Epidermal melanocyte (primary cell): ENCODE measurements at regions not wholly inside any gene's neighbourhood (a gene's known extent, or its start where the extent isn't known, plus 50 kb on each side); places are given as distances from the start of the nearest gene placed in this dataset.
"Not testable (repeated sequence)": the region's sequence is repeated elsewhere in the genome, so short reads cannot be mapped to it uniquely, and the experiment has no call there.

Experiments used
- DNase-seq: peaks from one replicate; pipeline ENCODE4 v3.0.0; 2011; ENCODE audit warnings: low spot score; ENCODE audit not compliant: insufficient read length

DNA sequence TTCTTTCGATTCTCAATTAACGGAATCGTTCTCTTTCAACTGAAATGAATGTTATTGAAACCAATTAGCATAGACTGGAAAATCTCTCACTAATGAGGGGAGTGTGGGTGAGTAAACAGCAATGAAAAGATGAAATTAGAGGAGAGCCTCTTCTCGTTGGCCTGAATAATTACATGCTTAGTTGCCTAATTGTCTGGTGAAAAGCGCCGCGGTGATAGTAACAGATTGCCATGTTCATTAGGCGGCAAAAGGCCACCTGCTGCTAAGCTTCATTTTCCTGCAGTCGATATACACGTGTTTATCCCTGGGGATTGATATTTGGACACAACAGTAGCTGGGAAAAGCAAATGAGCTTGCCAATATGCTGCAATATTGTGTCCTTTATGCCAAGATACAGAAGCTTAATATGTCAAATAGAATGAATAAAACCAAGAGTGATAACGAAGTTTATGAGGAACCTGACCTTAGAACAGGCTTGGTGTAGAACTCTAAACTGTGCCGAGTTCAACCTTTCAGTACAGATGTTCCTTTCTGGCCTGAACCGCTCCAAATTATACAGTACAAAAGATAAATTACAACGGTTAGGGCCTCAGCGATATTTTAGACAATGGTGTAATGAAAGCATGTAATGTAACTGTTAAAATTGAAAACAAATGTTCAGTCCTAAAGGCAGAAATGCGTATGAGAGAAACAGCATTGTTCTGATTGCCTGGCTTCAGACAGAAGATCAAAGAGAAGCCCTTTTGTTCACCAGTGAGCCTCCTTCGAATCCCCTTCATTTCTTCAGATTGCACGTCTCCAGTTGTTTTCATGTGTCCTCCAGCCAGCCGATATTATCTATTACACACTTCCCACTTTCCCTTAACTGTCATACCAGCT lies 185.2 kb downstream of the SHOX2 start:
- no peak for DNase-seq

GRCh38 chr3:157919319-157919887 lies 186.8 kb downstream of the SHOX2 start:
- no peak for DNase-seq

DNA sequence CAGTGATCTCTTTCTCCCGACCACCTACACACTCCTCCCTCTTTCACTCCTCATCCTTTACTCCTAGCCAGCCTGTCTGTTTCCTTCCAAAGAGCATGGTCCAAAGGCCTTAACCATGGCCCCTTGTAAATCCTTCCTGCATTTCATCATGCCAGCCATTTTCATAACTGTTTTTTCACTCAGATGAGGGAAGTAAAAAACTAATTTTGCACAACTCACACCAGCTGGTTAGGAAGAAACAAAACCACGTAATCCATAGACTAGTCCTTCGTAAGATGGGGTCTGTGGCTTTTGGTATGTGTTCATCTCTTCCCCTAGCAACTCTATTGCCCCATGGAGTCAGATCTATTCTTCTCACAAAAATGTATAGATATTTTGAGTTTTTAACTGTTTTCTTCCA lies 187.8 kb downstream of the SHOX2 start:
- DNase-seq = no peak

DNA sequence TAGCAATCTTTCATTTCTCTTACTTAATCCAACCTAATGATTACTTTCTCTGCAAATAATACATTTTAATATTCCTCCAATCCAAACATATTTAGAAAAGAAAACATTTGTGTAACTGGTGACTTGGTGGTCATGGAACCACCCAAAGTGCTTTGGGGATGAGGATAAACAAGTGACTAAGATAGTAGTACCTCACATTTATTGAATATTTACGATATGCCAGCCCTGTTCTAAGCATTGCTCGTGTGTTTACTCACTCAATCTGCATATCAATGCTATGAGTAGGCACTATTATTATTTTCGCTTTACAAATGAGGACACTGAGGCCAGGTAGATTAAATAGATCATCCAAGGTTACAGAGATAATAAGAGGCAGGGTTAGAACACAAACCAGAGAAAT lies 189.5 kb downstream of the SHOX2 start:
- no peak for DNase-seq

- DNase-seq = no peak
These were observed 191.3 kb downstream of the SHOX2 start for GRCh38 chr3:157914882-157915281.

- no peak for DNase-seq
These were observed 192.5 kb downstream of the SHOX2 start for GRCh38 chr3:157913741-157914150.

DNA sequence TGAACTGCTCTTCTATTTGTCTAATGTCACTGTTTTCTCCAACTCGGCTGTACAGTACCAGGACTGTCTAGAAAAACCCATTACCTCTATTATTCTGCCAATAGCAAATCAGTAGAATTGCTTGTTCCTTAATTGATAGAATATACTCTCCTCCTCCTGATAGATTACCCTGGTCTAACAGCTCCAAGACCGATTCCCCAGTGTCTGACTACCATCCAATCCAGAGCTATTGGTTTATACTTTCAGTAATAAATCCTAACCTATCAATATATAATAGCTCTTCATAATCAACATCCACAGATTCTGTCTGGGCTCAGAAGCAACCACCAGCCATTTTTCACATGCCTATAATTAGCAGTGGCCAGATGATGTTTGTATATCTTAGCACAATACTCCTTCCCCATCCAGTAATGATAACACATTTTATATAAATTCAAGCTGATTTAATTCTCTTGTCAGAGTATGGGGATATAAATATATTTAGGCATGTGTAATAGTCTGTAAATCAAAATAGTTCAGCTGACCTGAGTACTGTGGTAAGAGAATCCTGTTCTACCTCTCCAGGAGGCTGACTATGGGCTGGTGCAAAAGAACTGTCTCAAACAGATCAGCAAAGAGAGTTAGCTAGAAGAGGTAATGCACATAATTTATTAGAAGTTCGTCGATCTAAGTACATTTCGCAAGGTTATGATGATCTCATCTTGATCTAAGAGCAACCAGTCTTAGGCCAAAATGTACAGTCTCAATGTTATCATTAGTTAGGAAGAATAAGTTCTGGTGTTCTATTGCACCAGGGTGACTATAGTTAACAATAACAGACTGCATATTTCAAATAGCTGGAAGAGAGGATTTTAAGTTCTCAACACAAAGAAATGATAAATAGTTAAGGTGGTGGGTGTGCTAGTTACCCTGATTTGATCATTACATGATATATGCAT lies 193.4 kb downstream of the SHOX2 start:
- no peak for DNase-seq

DNA sequence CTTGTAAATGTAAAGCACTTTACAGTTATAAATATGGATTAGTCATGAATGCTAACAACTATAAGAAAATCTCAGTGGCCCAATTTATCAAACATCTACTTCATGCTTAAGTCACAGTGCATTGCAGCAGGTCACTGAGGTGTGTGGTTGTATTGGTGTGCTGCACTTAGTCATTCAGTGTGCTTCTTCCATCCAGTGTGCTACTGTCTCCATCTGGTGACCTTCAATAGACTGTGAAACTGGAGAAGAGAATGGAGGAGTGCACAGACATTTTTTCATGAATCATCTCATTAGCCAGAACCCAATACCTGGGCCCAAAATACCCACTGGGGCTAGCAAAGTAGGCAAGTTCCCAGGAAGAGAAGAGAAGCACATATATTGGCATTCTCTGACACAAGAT lies 199.6 kb downstream of the SHOX2 start:
- no peak for DNase-seq

- no peak for DNase-seq
These were observed 200.3 kb downstream of the SHOX2 start for GRCh38 chr3:157905885-157906284.

DNA sequence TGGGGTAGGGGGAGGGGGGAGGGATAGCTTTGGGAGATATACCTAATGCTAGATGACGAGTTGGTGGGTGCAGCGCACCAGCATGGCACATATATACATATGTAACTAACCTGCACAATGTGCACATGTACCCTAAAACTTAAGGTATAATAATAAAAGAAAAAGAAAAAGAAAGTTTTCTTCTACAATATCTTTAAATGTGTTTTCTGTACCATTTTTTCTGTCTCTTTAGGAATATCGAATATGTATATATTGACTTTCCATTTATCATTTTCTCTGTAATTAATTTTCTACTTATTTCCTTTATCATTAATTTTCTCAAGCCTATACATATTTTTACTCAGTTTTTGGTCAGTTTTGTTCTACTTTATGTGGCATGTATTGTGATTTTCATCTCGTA lies 203.5 kb downstream of the SHOX2 start:
- not testable (repeated sequence) for DNase-seq

- DNase-seq = no peak
These were observed 218.2 kb downstream of the SHOX2 start for GRCh38 chr3:157888040-157888439.

DNA sequence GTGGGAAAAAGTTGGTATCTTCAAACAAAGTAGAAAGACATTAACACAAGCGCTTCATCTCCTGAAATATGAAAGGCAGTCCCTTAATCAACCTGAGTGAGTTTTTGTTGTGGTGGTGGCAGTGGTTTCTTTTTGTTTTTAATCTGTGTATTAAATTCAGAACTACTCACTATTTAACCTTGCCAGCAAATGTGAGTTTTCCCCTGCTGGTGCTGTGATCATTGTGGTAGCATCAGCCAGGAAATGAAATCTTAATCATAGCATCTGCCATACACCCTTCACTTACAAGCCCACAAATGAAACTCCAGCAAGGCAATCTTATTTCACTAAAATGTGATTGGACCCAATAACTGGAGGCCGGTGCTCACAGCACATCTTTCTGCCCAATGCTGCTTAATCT lies 229.7 kb downstream of the SHOX2 start:
- no peak for DNase-seq

DNA sequence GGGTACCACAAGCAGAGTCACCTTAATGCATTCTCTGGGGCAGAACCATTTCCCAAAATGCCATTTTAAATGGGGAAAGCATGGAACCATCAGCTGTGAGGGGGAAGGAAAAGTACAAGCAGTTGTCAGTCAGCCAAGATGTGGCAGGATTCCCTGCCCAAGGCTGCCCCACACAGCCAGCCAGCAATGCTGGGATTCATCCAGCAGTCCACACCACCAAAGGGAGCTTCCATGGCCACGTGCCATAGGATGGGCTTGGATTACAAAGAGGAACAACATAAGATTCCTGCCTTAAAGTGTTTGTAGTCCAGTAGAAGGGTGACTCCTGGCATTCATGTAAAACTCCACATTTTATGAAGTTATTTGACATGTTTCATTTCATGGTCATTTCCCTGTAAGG lies 233.3 kb downstream of the SHOX2 start:
- no peak for DNase-seq

GRCh38 chr3:157871838-157872460 lies 234.3 kb downstream of the SHOX2 start:
- DNase-seq = no peak

DNA sequence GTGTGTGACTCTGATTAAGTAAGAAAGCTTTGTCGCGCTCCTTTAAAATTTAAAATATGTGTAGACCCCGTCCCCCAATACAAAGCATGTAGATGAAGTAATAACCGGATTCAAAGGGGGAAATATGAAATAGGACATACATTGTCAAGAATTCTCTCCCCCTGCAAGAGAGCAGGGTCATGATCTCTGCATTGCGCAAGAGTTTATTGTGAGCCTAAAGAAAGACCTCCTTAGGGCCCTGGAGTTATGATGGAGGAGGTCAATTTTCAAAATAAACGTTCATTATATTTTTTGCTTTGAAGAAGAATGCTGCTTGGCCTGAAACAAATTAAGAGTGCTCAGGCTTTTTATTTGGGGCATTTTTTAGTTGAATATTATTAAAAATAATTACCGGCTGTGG lies 235.0 kb downstream of the SHOX2 start:
- no peak for DNase-seq

DNA sequence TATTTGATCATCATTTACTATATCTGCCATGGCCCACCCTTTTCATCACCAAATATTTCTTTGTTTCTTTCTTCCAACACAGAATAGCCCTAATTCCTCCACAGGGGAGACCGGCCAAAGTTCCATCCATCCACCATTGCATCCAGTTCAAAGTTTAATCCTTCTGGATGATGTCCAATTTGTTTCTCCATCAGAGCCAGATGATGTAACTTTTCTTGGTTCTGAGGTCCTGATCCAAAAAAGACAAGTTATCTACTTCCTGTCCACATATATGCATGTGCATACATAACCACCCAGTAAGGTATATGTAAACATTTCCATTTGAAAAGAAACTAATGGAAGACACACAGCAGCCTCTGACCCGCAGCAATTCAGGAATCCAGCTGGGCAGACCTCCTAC lies 237.3 kb downstream of the SHOX2 start:
- no peak for DNase-seq

GRCh38 chr3:157868196-157868595 lies 238.0 kb downstream of the SHOX2 start:
- peak; percentile 44 for DNase-seq

DNA sequence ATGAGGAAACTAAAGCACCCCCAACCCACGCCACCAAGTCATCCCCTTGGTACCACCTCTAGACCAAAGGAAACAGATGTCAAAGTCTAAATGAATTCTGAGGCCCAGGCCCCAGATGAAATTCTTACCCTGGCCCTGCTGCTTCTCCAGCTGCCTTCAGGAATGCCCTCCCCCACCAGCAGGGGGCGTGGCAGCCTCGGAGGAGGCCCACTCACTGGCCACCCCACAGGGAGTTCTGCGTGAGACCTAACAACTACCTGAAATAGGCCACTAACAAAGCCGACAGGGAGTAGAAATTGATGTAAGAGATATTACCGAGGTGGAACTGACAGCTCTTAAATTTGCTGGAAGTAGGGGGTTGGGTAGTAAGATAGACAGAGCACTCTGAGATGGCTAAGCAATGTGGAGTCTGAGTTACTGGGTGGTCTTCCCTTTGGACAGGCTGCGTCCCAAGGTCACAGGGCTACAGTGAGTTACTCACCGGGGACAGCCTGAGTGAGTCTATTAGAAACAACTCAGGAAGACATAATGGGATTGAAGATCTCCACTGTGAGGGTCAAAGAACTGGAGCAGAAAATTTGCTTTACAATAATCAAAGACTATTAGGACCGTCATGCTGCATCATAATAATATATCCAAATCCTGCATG lies 240.7 kb downstream of the SHOX2 start:
- DNase-seq = no peak

- no peak for DNase-seq
These were observed 245.0 kb downstream of the SHOX2 start for GRCh38 chr3:157861076-157861765.

DNA sequence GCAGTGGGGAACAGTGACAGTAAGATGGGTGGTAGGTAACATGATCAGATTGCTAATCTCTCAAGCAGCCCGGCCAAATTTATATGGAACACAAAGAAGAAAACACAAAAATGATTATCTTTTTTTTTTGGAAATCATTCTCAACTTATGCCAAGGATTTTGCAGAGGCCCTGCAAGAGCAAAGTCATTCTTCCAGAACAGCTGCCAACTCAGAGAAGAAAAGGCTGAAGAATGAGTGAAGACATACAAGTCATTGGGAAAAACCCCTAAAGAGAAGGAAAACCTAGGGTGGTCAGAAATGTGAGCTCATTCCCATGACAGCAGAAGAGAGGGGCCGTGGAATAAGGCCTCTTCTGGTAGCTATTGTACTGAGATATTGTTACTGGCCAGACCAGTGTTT lies 246.7 kb downstream of the SHOX2 start:
- DNase-seq = no peak
